GM12878 (cell line): ENCODE measurements at regions not wholly inside any gene's neighbourhood (a gene's known extent, or its start where the extent isn't known, plus 50 kb on each side); places are given as distances from the start of the nearest gene placed in this dataset.

Source experiments
- CBX5 ChIP-seq: sonication (generic); IDR thresholded peaks from 2 replicates; pipeline ENCODE4 v1.6.1; 2016; ENCODE audit warnings: low read depth, moderate library complexity, mild to moderate bottlenecking, inconsistent platforms
- CTCF ChIP-seq, 3 experiments: IDR thresholded peaks in 2 of 3; conservative IDR thresholded peaks in 1 of 3; 2 replicates each; pipeline ENCODE4 v1.5.1; 2011; ENCODE audit warnings: low read depth in 3 of 3, low read length in 3 of 3, mild to moderate bottlenecking in 3 of 3, control low read depth in 2 of 3, moderate library complexity in 2 of 3, inconsistent platforms in 1 of 3, mixed read lengths in 1 of 3; ENCODE audit not compliant: control insufficient read depth in 2 of 3, insufficient read depth in 1 of 3; ENCODE audit errors: extremely low read depth in 1 of 3
- GATAD2B ChIP-seq: fragments of 450-650 bp; conservative IDR thresholded peaks from 2 replicates; pipeline ENCODE4 v1.6.1; 2017; ENCODE audit warnings: low read depth, mild to moderate bottlenecking, moderate library complexity
- JUND ChIP-seq: IDR thresholded peaks from 2 replicates; pipeline ENCODE4 v1.6.1; 2012; ENCODE audit warnings: low read depth, mild to moderate bottlenecking, low read length, improper control_type of control experiment, moderate library complexity
- KDM1A ChIP-seq: fragments of 200-600 bp; sonication (generic); IDR thresholded peaks from 2 replicates; pipeline ENCODE4 v1.6.1; 2016; ENCODE audit warnings: borderline replicate concordance
- NR2C2 ChIP-seq: IDR thresholded peaks from 2 replicates; pipeline ENCODE4 v1.6.1; 2011; ENCODE audit warnings: borderline replicate concordance, low read depth; ENCODE audit not compliant: control insufficient read depth, insufficient read length
- POLR2A ChIP-seq: IDR thresholded peaks from 2 replicates; pipeline ENCODE4 v1.6.1; 2011; ENCODE audit warnings: low read depth, mild to moderate bottlenecking, low read length
- POLR2AphosphoS5 ChIP-seq: IDR thresholded peaks from 2 replicates; pipeline ENCODE4 v1.6.1; 2011; ENCODE audit warnings: mild to moderate bottlenecking, low read length, inconsistent platforms
- RBBP5 ChIP-seq: fragments of 200-600 bp; sonication (generic); conservative IDR thresholded peaks from 2 replicates; pipeline ENCODE4 v1.6.1; 2016
- USF1 ChIP-seq: IDR thresholded peaks from 2 replicates; pipeline ENCODE4 v1.6.1; 2011; ENCODE audit warnings: borderline replicate concordance, low read depth, mild to moderate bottlenecking, moderate library complexity, mixed read lengths, low read length; ENCODE audit not compliant: insufficient read depth; ENCODE audit errors: extremely low read length
- ZZZ3 ChIP-seq: IDR thresholded peaks from 2 replicates; pipeline ENCODE4 v1.6.1; 2011; ENCODE audit warnings: low read depth; ENCODE audit not compliant: control insufficient read depth, insufficient read length

- TF ChIP-seq KDM1A (no peak), GATAD2B (no peak), CTCF (IDR thresholded peaks at IDR 0.05 in 2 of 3, conservative IDR thresholded peaks at IDR 0.05 in 1 of 3; ENCODE audit: control insufficient read depth in 2 of 3, extremely low read depth in 1 of 3, insufficient read depth in 1 of 3, low read depth in 3 of 3, low read length in 3 of 3) (no peak), JUND (no peak), USF1 (no peak), NR2C2 (no peak), CBX5 (no peak), RBBP5 (no peak), ZZZ3 (no peak), POLR2A (no peak), POLR2AphosphoS5 (no peak)
Measured at GRCh38 chr20:40443753-40444152, 245.3 kb downstream of the MAFB start.
